Activated naive CD8-positive, alpha-beta T cell treated with anti-CD3 and anti-CD28 coated beads, Interleukin-2, amount 50 U/mL, for 24 hours (primary cell): ENCODE measurements at regions not wholly inside any gene's neighbourhood (a gene's known extent, or its start where the extent isn't known, plus 50 kb on each side); places are given as distances from the start of the nearest gene placed in this dataset.

Experiments used
- ATAC-seq: fragments of 150-1000 bp; cut with Tn5 transposase; one replicate; pipeline ENCODE4 v1.10.0; 2021
- DNase-seq: peaks from one replicate; pipeline ENCODE4 v3.0.0; 2021
- H3K27ac Mint-ChIP-seq: one replicate; pipeline ENCODE4 v1.8.0; 2021; ENCODE audit warnings: mild to moderate bottlenecking, mixed read lengths
- H3K27me3 Mint-ChIP-seq: one replicate; pipeline ENCODE4 v1.8.0; 2021; ENCODE audit warnings: mixed read lengths
- H3K36me3 Mint-ChIP-seq: one replicate; pipeline ENCODE4 v1.8.0; 2021; ENCODE audit warnings: low read depth, mixed read lengths
- H3K4me1 Mint-ChIP-seq: one replicate; pipeline ENCODE4 v1.8.0; 2021; ENCODE audit warnings: mixed read lengths
- H3K4me3 Mint-ChIP-seq: one replicate; pipeline ENCODE4 v1.8.0; 2021; ENCODE audit warnings: mild to moderate bottlenecking, moderate library complexity, mixed read lengths
- H3K9me3 Mint-ChIP-seq: one replicate; pipeline ENCODE4 v1.8.0; 2021; ENCODE audit warnings: mixed read lengths

GRCh38 chr14:71212683-71213107 is 305.4 kb downstream of the PCNX1 start:
- H3K27me3 Mint-ChIP-seq = peaks cover 2% of the 10 kb centered on the region
- H3K9me3 Mint-ChIP-seq = peaks cover 16% of the 10 kb centered on the region
- peaks cover 17% of the 10 kb centered on the region for H3K4me1 Mint-ChIP-seq
- DNase-seq (no peak), ATAC-seq (no peak)
- no peak overlapping the region for H3K4me3 Mint-ChIP-seq
- H3K27ac Mint-ChIP-seq = no peak overlapping the region
- H3K36me3 Mint-ChIP-seq = peaks cover 8% of the 10 kb centered on the region

GRCh38 chr14:71214241-71214640 is 307.0 kb downstream of the PCNX1 start:
- peaks cover 21% of the 10 kb centered on the region for H3K9me3 Mint-ChIP-seq
- no peak overlapping the region for H3K4me3 Mint-ChIP-seq
- H3K36me3 Mint-ChIP-seq = peaks cover 17% of the 10 kb centered on the region
- ATAC-seq = no peak
- no peak for DNase-seq
- peaks cover 33% of the 10 kb centered on the region for H3K4me1 Mint-ChIP-seq
- peaks cover 2% of the 10 kb centered on the region for H3K27me3 Mint-ChIP-seq
- H3K27ac Mint-ChIP-seq = peak overlapping the region; percentile 34

GRCh38 chr14:71220462-71220861 is 313.2 kb downstream of the PCNX1 start:
- Mint-ChIP-seq H3K9me3 (peaks cover 22% of the 10 kb centered on the region), H3K27ac (no peak overlapping the region), H3K36me3 (peaks cover 17% of the 10 kb centered on the region), H3K4me3 (no peak overlapping the region), H3K27me3 (no peaks in the 10 kb centered on the region), H3K4me1 (peaks cover 32% of the 10 kb centered on the region)
- DNase-seq = no peak
- ATAC-seq = no peak

GRCh38 chr14:71221119-71221518 is 313.9 kb downstream of the PCNX1 start:
- DNase-seq (no peak), ATAC-seq (no peak)
- H3K27ac Mint-ChIP-seq = no peak overlapping the region
- no peaks in the 10 kb centered on the region for H3K27me3 Mint-ChIP-seq
- peaks cover 32% of the 10 kb centered on the region for H3K4me1 Mint-ChIP-seq
- H3K4me3 Mint-ChIP-seq = no peak overlapping the region
- peaks cover 22% of the 10 kb centered on the region for H3K9me3 Mint-ChIP-seq
- peaks cover 17% of the 10 kb centered on the region for H3K36me3 Mint-ChIP-seq

- H3K27ac Mint-ChIP-seq = no peak overlapping the region
- H3K4me1 Mint-ChIP-seq = peaks cover 8% of the 10 kb centered on the region
- H3K27me3 Mint-ChIP-seq = no peaks in the 10 kb centered on the region
- H3K4me3 Mint-ChIP-seq = no peak overlapping the region
- H3K9me3 Mint-ChIP-seq = peaks cover 5% of the 10 kb centered on the region
- no peak for DNase-seq
- ATAC-seq = no peak
- H3K36me3 Mint-ChIP-seq = no peaks in the 10 kb centered on the region
These were observed 317.9 kb downstream of the PCNX1 start for GRCh38 chr14:71225113-71225512.

- H3K4me1 Mint-ChIP-seq = peaks cover 5% of the 10 kb centered on the region
- no peak for ATAC-seq
- H3K27ac Mint-ChIP-seq = no peak overlapping the region
These were observed 321.5 kb downstream of the PCNX1 start for GRCh38 chr14:71228711-71229110.

GRCh38 chr14:71229875-71230274 is 322.6 kb downstream of the PCNX1 start:
- Mint-ChIP-seq H3K27ac (no peak overlapping the region), H3K36me3 (no peaks in the 10 kb centered on the region)

More at GRCh38 chr14:71228711-71229110, 321.5 kb downstream of the PCNX1 start:
- H3K4me3 Mint-ChIP-seq = no peak overlapping the region
- H3K27me3 Mint-ChIP-seq = no peaks in the 10 kb centered on the region
- H3K36me3 Mint-ChIP-seq = no peaks in the 10 kb centered on the region
- no peaks in the 10 kb centered on the region for H3K9me3 Mint-ChIP-seq
- no peak for DNase-seq

GRCh38 chr14:71230897-71231296 is 323.6 kb downstream of the PCNX1 start:
- H3K36me3 Mint-ChIP-seq = no peaks in the 10 kb centered on the region
- no peak overlapping the region for H3K4me3 Mint-ChIP-seq
- no peaks in the 10 kb centered on the region for H3K9me3 Mint-ChIP-seq
- no peaks in the 10 kb centered on the region for H3K27me3 Mint-ChIP-seq
- ATAC-seq (no peak), DNase-seq (no peak)
- H3K4me1 Mint-ChIP-seq = peaks cover 5% of the 10 kb centered on the region
- no peak overlapping the region for H3K27ac Mint-ChIP-seq

More at GRCh38 chr14:71229875-71230274, 322.6 kb downstream of the PCNX1 start:
- no peak for ATAC-seq
- no peak overlapping the region for H3K4me3 Mint-ChIP-seq
- no peak for DNase-seq
- H3K9me3 Mint-ChIP-seq = no peaks in the 10 kb centered on the region
- no peaks in the 10 kb centered on the region for H3K27me3 Mint-ChIP-seq
- H3K4me1 Mint-ChIP-seq = peaks cover 5% of the 10 kb centered on the region

GRCh38 chr14:71231521-71232393 is 324.5 kb downstream of the PCNX1 start:
- Mint-ChIP-seq H3K27me3 (no peaks in the 10 kb centered on the region), H3K4me1 (peaks cover 5% of the 10 kb centered on the region), H3K36me3 (no peaks in the 10 kb centered on the region), H3K27ac (no peak overlapping the region), H3K4me3 (no peak overlapping the region), H3K9me3 (no peaks in the 10 kb centered on the region)
- no peak for DNase-seq
- peak; percentile 37 for ATAC-seq

GRCh38 chr14:71232506-71232905 is 325.2 kb downstream of the PCNX1 start:
- H3K36me3 Mint-ChIP-seq = no peaks in the 10 kb centered on the region
- ATAC-seq = no peak
- H3K9me3 Mint-ChIP-seq = no peaks in the 10 kb centered on the region

GRCh38 chr14:71235875-71236274 is 328.6 kb downstream of the PCNX1 start:
- Mint-ChIP-seq H3K27me3 (no peaks in the 10 kb centered on the region), H3K4me1 (peaks cover 4% of the 10 kb centered on the region), H3K36me3 (no peaks in the 10 kb centered on the region), H3K27ac (no peak overlapping the region), H3K4me3 (no peak overlapping the region), H3K9me3 (no peaks in the 10 kb centered on the region)
- no peak for ATAC-seq
- no peak for DNase-seq

More at GRCh38 chr14:71232506-71232905, 325.2 kb downstream of the PCNX1 start:
- Mint-ChIP-seq H3K27ac (no peak overlapping the region), H3K4me3 (no peak overlapping the region), H3K27me3 (no peaks in the 10 kb centered on the region), H3K4me1 (peaks cover 4% of the 10 kb centered on the region)
- no peak for DNase-seq

- no peaks in the 10 kb centered on the region for H3K9me3 Mint-ChIP-seq
- H3K4me3 Mint-ChIP-seq = no peak overlapping the region
- H3K27me3 Mint-ChIP-seq = no peaks in the 10 kb centered on the region
These were observed 329.2 kb downstream of the PCNX1 start for GRCh38 chr14:71236487-71236886.

GRCh38 chr14:71237556-71237955 is 330.3 kb downstream of the PCNX1 start:
- H3K27me3 Mint-ChIP-seq = no peaks in the 10 kb centered on the region
- ATAC-seq (no peak), DNase-seq (no peak)
- no peaks in the 10 kb centered on the region for H3K36me3 Mint-ChIP-seq
- no peak overlapping the region for H3K4me3 Mint-ChIP-seq
- H3K27ac Mint-ChIP-seq = no peak overlapping the region
- H3K4me1 Mint-ChIP-seq = peaks cover 10% of the 10 kb centered on the region
- H3K9me3 Mint-ChIP-seq = no peaks in the 10 kb centered on the region

More at GRCh38 chr14:71236487-71236886, 329.2 kb downstream of the PCNX1 start:
- DNase-seq = no peak
- no peak overlapping the region for H3K27ac Mint-ChIP-seq
- no peaks in the 10 kb centered on the region for H3K36me3 Mint-ChIP-seq
- H3K4me1 Mint-ChIP-seq = peaks cover 4% of the 10 kb centered on the region
- ATAC-seq = no peak

- Mint-ChIP-seq H3K27ac (no peak overlapping the region), H3K4me1 (peaks cover 11% of the 10 kb centered on the region), H3K27me3 (no peaks in the 10 kb centered on the region), H3K36me3 (no peaks in the 10 kb centered on the region), H3K4me3 (no peak overlapping the region), H3K9me3 (no peaks in the 10 kb centered on the region)
- DNase-seq (no peak), ATAC-seq (no peak)
These were observed 331.6 kb downstream of the PCNX1 start for GRCh38 chr14:71238835-71239234.

GRCh38 chr14:71240171-71240570 is 332.9 kb downstream of the PCNX1 start:
- DNase-seq = no peak
- Mint-ChIP-seq H3K36me3 (no peaks in the 10 kb centered on the region), H3K27me3 (no peaks in the 10 kb centered on the region), H3K4me1 (peaks cover 17% of the 10 kb centered on the region), H3K27ac (no peak overlapping the region), H3K9me3 (no peaks in the 10 kb centered on the region), H3K4me3 (no peak overlapping the region)
- no peak for ATAC-seq
